AG08395 (cell line): ENCODE measurements at regions not wholly inside any gene's neighbourhood (a gene's known extent, or its start where the extent isn't known, plus 50 kb on each side); places are given as distances from the start of the nearest gene placed in this dataset.

Experiments
- DNase-seq: peaks from one replicate; pipeline ENCODE4 v3.0.0; 2012; ENCODE audit warnings: mixed read lengths, low spot score

- DNase-seq: peak; percentile 2
These were observed 235.8 kb upstream of the TMCO5A start for GRCh38 chr15:37698679-37699078.

GRCh38 chr15:37701230-37701629 lies 233.2 kb upstream of the TMCO5A start:
- DNase-seq: no peak

GRCh38 chr15:37709669-37710068 lies 224.8 kb upstream of the TMCO5A start:
- DNase-seq: no peak

- DNase-seq: no peak
These were observed 219.3 kb upstream of the TMCO5A start for GRCh38 chr15:37715101-37715500.

- no peak for DNase-seq
These were observed 214.2 kb upstream of the TMCO5A start for GRCh38 chr15:37720267-37720666.

GRCh38 chr15:37731146-37731746 lies 203.2 kb upstream of the TMCO5A start:
- DNase-seq: no peak

GRCh38 chr15:37733628-37734027 lies 200.8 kb upstream of the TMCO5A start:
- DNase-seq: no peak

- no peak for DNase-seq
These were observed 193.8 kb upstream of the TMCO5A start for GRCh38 chr15:37740623-37741141.

GRCh38 chr15:37743826-37744225 lies 190.6 kb upstream of the TMCO5A start:
- no peak for DNase-seq

GRCh38 chr15:37744521-37744920 lies 189.9 kb upstream of the TMCO5A start:
- no peak for DNase-seq

GRCh38 chr15:37751401-37751800 lies 183.0 kb upstream of the TMCO5A start:
- no peak for DNase-seq

GRCh38 chr15:37756407-37756806 lies 178.0 kb upstream of the TMCO5A start:
- no peak for DNase-seq

GRCh38 chr15:37758412-37758811 lies 176.0 kb upstream of the TMCO5A start:
- no peak for DNase-seq

- peak; percentile 71 for DNase-seq
These were observed 169.7 kb upstream of the TMCO5A start for GRCh38 chr15:37764733-37765191.

- no peak for DNase-seq
These were observed 168.7 kb upstream of the TMCO5A start for GRCh38 chr15:37765786-37766185.

GRCh38 chr15:37767841-37768455 lies 166.5 kb upstream of the TMCO5A start:
- no peak for DNase-seq

- no peak for DNase-seq
These were observed 163.0 kb upstream of the TMCO5A start for GRCh38 chr15:37771465-37771864.

- DNase-seq: peak; percentile 69
These were observed 161.2 kb upstream of the TMCO5A start for GRCh38 chr15:37773111-37773860.

GRCh38 chr15:37774961-37775360 lies 159.5 kb upstream of the TMCO5A start:
- no peak for DNase-seq

GRCh38 chr15:37777006-37777405 lies 157.4 kb upstream of the TMCO5A start:
- no peak for DNase-seq

GRCh38 chr15:37783290-37783689 lies 151.2 kb upstream of the TMCO5A start:
- DNase-seq: no peak

GRCh38 chr15:37788330-37788729 lies 146.1 kb upstream of the TMCO5A start:
- no peak for DNase-seq

- no peak for DNase-seq
These were observed 145.6 kb upstream of the TMCO5A start for GRCh38 chr15:37788767-37789396.
